ENCODE measurements at regions not wholly inside any gene's neighbourhood (a gene's known extent, or its start where the extent isn't known, plus 50 kb on each side); places are given as distances from the start of the nearest gene placed in this dataset.

DNA sequence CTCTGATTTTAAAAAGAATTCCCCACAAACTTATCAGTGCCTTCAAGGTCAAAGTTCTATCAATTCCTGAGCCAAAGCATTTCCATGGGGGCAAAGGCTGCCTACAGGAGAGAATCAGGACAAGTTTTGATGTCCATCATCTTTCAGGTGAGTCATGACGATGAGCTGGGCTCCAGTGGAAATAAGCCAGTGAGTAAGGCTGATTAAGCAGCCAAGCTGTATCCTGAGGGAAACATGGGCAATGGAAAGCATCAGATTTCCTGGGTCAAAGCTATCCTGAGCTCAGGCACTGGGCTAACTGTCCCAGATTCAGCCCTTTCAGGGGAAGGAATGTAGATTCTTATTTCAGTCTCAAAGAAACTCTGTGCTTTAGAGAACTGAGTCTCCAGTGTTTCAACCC lies 377.4 kb downstream of the CD109 start:
- H3K27me3 ChIP-seq (ENCODE audit: control insufficient read depth, insufficient read depth, low read length) = no peaks in the 10 kb centered on the region
- H3K36me3 ChIP-seq (replicated peaks; ENCODE audit: control insufficient read depth, insufficient read depth, low read length) = no peaks in the 10 kb centered on the region
- H3K4me3 ChIP-seq (ENCODE audit: insufficient read depth, low read depth, low read length) = no peak overlapping the region
- DNase-seq = no peak

DNA sequence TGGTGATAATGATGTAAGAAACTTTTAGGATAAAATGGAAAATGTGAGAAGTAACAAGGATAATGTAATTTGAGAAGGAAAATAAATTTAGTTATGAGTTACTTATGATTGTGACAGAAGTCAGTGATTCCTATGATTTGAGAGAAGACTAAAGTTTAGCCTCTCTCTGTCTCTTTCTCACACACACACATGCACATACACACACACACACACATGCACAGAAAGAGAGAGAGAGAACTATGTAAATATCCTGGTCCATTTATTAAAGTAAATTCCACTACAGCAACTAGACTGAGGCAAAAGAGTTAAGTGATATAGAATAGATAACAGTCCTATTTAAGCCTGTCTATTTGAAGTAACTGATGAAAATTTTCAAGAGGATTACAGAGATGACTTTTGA lies 375.2 kb downstream of the CD109 start:
- DNase-seq = no peak
- Histone ChIP-seq H3K4me3 (ENCODE audit: insufficient read depth, low read depth, low read length) (no peak overlapping the region), H3K36me3 (replicated peaks; ENCODE audit: control insufficient read depth, insufficient read depth, low read length) (no peaks in the 10 kb centered on the region)

DNA sequence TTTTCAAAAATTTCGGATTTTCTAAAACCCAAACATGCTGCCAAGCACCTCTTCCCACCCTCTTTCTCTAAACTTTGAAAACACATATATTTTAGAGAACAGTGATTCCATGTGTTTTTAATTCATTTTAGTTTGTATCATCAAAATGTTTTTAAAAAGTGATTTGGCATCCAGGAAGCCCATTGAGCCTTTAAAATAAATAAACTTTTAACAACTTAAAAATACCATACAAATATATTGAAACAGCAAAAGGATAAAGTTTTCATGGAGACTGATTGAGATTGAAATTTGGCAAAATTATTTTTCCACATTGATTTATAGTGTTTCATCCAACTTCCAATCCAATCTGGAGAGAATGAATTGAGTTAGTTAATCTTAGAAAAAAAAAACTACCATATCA lies 374.7 kb downstream of the CD109 start:
- no peak for DNase-seq
- H3K36me3 ChIP-seq (replicated peaks; ENCODE audit: control insufficient read depth, insufficient read depth, low read length) = no peaks in the 10 kb centered on the region
- H3K4me3 ChIP-seq (ENCODE audit: insufficient read depth, low read depth, low read length) = no peak overlapping the region
- H3K27me3 ChIP-seq (ENCODE audit: control insufficient read depth, insufficient read depth, low read length) = no peaks in the 10 kb centered on the region

More for the DNA sequence above, 375.2 kb downstream of the CD109 start:
- H3K27me3 ChIP-seq (ENCODE audit: control insufficient read depth, insufficient read depth, low read length) = no peaks in the 10 kb centered on the region

DNA sequence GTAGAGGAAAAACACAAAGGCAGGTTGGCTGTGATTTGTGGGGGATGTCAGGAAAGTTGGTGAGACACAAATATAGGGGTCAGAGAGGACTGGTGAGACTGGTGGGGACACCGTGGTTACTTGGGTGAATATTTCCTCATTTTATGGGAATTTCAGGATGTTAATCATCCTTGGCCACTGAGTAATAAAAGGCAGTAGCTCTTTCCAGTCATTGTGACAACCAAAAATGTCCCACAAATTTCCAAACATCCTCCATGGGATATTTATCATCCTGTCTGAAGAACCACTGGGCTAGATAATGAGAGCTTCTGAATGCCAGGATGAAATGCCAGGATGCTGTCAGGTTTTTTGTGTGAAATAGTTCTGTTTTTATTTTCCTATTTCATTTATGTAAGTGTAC lies 374.1 kb downstream of the CD109 start:
- H3K27me3 ChIP-seq (ENCODE audit: control insufficient read depth, insufficient read depth, low read length) = no peaks in the 10 kb centered on the region
- H3K36me3 ChIP-seq (replicated peaks; ENCODE audit: control insufficient read depth, insufficient read depth, low read length) = no peaks in the 10 kb centered on the region
- H3K4me3 ChIP-seq (ENCODE audit: insufficient read depth, low read depth, low read length) = no peak overlapping the region
- no peak for DNase-seq

DNA sequence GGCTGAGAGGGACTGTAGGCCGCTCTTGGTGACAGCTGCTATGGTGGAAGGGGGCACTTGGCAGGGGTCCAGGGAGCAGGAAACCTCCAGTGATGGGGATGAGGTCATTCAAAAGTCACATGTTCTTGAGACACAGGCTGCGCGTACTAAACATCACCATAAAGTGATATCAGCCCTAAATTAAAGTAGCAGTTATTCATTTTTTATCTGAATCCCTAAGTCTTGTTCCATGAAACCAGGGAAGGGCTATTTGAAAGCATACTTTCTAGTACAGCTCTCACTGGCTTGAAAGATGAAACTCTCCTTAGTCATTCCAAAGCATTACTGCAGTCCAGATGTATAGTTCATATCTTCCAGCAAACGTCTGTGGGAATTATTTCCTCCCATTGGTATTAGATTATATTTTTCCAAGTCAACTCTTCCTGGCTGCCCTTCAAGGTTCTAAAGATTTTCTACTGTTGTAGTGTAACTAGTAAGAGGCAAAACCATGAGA lies 373.1 kb downstream of the CD109 start:
- no peaks in the 10 kb centered on the region for H3K36me3 ChIP-seq (replicated peaks; ENCODE audit: control insufficient read depth, insufficient read depth, low read length)
- DNase-seq = no peak
- H3K4me3 ChIP-seq (ENCODE audit: insufficient read depth, low read depth, low read length) = no peak overlapping the region
- no peaks in the 10 kb centered on the region for H3K27me3 ChIP-seq (ENCODE audit: control insufficient read depth, insufficient read depth, low read length)

DNA sequence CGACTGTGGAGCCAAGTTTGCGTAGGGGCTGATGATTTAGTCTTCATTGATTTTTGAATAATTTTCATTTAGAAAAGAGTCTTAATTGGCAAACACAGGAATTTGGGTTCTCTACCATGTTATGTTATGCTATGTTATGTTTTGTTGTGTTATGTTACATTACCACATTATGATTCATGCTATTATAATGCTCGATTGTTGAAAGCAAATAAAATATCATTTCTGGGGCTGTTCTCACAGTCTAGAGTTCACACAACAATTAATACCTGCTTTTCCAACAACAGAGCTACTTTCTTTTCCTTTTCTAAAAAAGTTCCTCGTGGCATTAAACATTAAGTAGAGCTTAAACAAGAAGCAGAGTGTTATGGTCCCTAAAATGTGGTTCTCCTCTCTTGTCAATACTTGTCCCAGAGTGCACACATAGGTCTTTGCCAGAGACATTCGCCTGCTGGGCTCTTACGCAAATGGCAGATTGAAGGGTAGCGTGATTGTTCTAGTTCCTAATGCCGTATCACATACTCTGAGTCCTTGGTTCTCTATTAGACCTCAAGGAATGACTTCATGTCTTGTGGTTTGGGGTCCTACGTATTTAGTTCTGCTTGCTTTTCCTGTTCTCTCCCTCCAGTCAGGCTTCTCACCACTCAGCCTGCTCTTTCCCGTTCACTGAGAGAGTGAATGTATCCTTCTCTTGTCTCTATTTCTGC lies 370.3 kb downstream of the CD109 start:
- Histone ChIP-seq H3K36me3 (replicated peaks; ENCODE audit: control insufficient read depth, insufficient read depth, low read length) (no peaks in the 10 kb centered on the region), H3K27me3 (ENCODE audit: control insufficient read depth, insufficient read depth, low read length) (no peaks in the 10 kb centered on the region), H3K4me3 (ENCODE audit: insufficient read depth, low read depth, low read length) (no peak overlapping the region)
- no peak for DNase-seq

DNA sequence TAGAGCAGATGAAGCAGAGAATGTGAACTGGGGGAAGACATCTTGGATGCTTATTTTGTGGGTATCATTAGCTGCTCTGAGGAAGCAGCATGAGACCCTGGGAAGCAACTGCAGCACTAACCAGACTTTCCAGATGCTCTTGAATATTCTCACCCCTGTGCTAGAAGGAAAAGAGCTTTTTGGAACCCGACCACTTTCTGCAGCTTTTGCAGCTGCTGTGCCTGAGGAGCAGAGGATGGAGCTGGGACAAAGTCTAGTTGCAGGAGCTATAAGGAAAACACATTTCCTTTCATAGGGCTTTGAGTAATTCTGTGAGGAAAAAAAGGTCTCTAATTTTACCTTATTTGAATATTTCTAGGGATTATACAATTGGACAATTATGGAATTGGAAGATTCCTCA lies 369.7 kb downstream of the CD109 start:
- Histone ChIP-seq H3K27me3 (ENCODE audit: control insufficient read depth, insufficient read depth, low read length) (no peaks in the 10 kb centered on the region), H3K36me3 (replicated peaks; ENCODE audit: control insufficient read depth, insufficient read depth, low read length) (no peaks in the 10 kb centered on the region), H3K4me3 (ENCODE audit: insufficient read depth, low read depth, low read length) (no peak overlapping the region)
- no peak for DNase-seq

DNA sequence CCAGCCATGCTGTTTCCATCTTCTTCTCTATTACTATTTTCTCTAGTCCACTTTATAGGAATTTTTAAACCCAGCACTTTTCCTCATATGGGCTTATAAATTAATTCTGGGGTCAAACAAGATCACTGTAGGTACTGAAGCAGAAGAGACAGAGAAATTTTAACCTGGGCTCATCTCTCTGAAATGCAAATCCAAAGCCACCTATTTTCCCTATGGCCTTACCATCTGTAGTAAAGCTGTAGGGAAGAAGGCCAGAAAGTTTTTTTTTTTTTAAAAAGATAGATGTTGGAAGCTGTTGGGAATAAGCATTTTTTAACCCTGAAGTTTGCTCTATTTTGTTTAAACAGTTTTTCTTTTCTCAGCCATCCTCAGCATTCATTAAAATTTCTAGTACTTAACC lies 367.4 kb downstream of the CD109 start:
- no peak overlapping the region for H3K4me3 ChIP-seq (ENCODE audit: insufficient read depth, low read depth, low read length)
- no peak for DNase-seq
- H3K36me3 ChIP-seq (replicated peaks; ENCODE audit: control insufficient read depth, insufficient read depth, low read length) = no peaks in the 10 kb centered on the region
- H3K27me3 ChIP-seq (ENCODE audit: control insufficient read depth, insufficient read depth, low read length) = no peaks in the 10 kb centered on the region

DNA sequence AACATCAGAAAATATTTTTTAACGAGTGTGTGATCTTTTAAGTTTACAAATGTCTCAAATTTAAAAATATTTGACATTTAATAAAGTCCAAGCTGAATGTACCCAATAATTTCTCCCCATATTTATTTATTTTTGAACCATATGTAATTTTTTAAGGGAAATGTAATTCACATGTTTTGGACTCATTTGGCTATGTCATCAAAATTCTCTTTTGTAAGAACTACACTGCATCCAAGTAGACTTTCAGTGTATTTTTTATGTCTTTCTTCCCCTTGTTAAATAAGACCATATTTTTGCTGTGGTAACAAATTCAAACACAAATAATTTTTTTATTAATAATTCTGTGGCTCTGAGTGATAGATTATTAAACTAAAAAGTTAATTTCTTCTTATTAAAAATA lies 365.2 kb downstream of the CD109 start:
- no peaks in the 10 kb centered on the region; the same call in 1 of the 2 replicates for H3K36me3 ChIP-seq (replicated peaks; ENCODE audit: control insufficient read depth, insufficient read depth, low read length)
- no peak for DNase-seq

DNA sequence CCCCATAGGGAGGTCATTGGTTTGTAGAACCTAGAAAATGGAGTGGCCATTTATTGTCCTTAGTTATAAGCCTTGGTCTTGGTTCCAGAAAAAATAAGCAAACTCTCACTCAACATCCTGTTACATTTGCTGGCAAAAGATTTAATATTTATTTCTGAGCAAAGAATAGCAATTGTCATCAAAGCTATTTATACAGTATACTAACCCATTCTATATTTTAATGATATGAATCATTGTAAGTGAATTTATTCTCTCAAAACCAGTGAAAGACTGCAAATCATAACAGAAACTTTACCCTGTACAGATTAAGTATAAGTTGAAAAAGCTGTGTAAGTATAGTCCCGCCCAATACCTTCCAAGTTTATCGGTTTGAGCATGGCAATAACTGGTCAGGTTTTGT lies 364.4 kb downstream of the CD109 start:
- H3K27me3 ChIP-seq (ENCODE audit: control insufficient read depth, insufficient read depth, low read length) = no peaks in the 10 kb centered on the region
- H3K4me3 ChIP-seq (ENCODE audit: insufficient read depth, low read depth, low read length) = no peak overlapping the region
- no peak for DNase-seq
- H3K36me3 ChIP-seq (replicated peaks; ENCODE audit: control insufficient read depth, insufficient read depth, low read length) = no peaks in the 10 kb centered on the region; the same call in 1 of the 2 replicates

More for the DNA sequence above, 365.2 kb downstream of the CD109 start:
- no peak overlapping the region for H3K4me3 ChIP-seq (ENCODE audit: insufficient read depth, low read depth, low read length)
- H3K27me3 ChIP-seq (ENCODE audit: control insufficient read depth, insufficient read depth, low read length) = no peaks in the 10 kb centered on the region

DNA sequence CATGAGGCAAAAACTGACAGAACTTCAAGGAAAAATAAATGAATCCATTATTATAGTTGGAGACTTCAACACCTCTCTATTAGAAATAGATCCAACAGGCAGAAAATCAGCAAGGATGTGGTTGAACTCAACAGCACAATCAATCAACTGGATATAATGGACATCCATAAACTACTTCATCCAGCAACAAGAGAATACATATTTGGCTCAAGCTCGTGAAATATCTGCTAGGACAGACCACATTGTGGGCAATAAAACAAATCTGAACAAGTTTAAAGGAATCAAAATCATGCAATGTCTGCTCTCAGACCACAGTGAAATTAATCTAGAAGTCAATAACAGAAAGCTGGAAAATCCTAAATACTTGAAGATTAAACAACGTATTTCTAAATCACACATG lies 362.6 kb downstream of the CD109 start:
- Histone ChIP-seq H3K36me3 (replicated peaks; ENCODE audit: control insufficient read depth, insufficient read depth, low read length) (no peaks in the 10 kb centered on the region; the same call in 1 of the 2 replicates), H3K27me3 (ENCODE audit: control insufficient read depth, insufficient read depth, low read length) (no peaks in the 10 kb centered on the region), H3K4me3 (ENCODE audit: insufficient read depth, low read depth, low read length) (no peak overlapping the region)
- no peak for DNase-seq

DNA sequence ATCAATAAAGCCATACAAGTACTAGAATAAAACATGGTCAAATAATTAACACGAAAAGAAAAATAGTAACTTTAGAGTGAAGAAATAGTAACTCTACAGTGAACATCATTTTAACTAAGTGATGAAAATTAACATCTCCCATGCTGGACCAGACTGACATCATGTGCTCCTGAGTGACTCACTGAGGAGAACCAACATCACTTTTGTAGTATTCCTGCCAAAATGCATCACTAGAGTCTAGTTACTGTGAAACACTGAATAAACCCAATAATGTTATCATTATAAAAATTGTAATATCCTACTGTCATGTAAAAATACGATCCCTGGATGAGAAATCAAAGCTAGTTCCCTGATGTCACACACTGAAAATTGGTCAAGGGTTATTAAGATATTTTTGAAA lies 361.3 kb downstream of the CD109 start:
- Histone ChIP-seq H3K27me3 (ENCODE audit: control insufficient read depth, insufficient read depth, low read length) (no peaks in the 10 kb centered on the region), H3K4me3 (ENCODE audit: insufficient read depth, low read depth, low read length) (no peak overlapping the region), H3K36me3 (replicated peaks; ENCODE audit: control insufficient read depth, insufficient read depth, low read length) (no peaks in the 10 kb centered on the region; the same call in 1 of the 2 replicates)
- DNase-seq = no peak

DNA sequence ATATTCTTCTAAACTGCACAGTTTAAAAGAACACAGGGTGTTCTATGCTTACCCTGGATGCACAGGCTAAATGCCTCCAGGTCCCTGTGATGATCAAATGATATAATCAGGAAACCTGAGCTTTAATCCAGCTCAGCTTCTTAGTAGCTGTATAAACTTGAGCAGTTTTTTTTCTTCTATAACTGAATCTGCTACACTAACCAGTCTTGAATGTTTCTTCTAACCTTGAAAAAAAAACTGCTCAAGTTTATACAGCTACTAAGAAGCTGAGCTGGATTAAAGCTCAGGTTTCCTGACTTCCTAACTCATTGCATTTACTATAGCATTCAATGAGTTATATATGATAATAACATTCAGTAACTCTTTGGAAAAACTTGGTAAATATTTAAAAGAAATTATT lies 358.2 kb downstream of the CD109 start:
- no peak for DNase-seq
- no peaks in the 10 kb centered on the region for H3K27me3 ChIP-seq (ENCODE audit: control insufficient read depth, insufficient read depth, low read length)
- H3K4me3 ChIP-seq (ENCODE audit: insufficient read depth, low read depth, low read length) = no peak overlapping the region
- H3K36me3 ChIP-seq (replicated peaks; ENCODE audit: control insufficient read depth, insufficient read depth, low read length) = no peaks in the 10 kb centered on the region; the same call in 1 of the 2 replicates

DNA sequence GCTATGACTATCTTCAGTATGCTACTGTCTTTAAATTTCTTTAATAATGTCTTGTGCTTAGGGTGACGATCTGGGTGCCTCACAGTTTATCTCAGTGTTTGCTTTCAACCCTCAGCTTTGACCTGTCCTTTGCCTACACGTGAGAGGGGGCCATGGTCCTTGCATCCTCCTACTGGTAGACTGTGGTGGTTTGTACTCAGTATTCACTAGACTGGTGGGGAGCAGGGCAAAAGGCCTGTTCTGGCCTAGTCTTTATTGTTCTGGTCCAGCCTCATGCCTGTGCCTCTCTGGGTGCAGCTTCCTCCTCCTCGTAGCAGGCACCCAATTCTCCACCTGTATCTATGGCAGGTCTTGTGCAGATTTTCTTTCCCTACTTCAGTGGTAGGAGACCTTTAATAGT lies 354.9 kb downstream of the CD109 start:
- DNase-seq = peak; percentile 28
- no peaks in the 10 kb centered on the region for H3K36me3 ChIP-seq (replicated peaks; ENCODE audit: control insufficient read depth, insufficient read depth, low read length)

DNA sequence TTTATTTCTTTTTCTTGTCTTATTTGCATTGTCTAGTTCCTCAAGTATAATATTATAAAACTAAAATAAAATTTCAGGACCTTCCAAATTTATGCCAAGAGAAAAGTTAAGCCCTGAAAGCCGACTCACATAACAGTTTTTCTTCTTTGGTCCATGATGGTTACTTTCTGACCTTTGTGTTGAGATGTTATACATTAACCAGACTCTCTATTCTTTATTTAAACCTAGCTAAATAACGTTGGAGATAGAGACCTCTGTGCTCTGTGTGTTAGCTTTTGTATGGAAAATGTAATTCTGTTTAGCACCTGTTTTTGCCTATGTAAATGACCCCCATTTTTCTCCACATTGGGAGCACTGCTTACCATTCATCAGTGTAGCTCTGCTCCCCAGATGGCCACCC lies 352.4 kb downstream of the CD109 start:
- Histone ChIP-seq H3K36me3 (replicated peaks; ENCODE audit: control insufficient read depth, insufficient read depth, low read length) (no peaks in the 10 kb centered on the region), H3K27me3 (ENCODE audit: control insufficient read depth, insufficient read depth, low read length) (no peaks in the 10 kb centered on the region), H3K4me3 (ENCODE audit: insufficient read depth, low read depth, low read length) (no peak overlapping the region)
- DNase-seq = no peak

More for the DNA sequence above, 354.9 kb downstream of the CD109 start:
- no peaks in the 10 kb centered on the region for H3K27me3 ChIP-seq (ENCODE audit: control insufficient read depth, insufficient read depth, low read length)
- H3K4me3 ChIP-seq (ENCODE audit: insufficient read depth, low read depth, low read length) = no peak overlapping the region

Data from H7 (cell line).